IMR-90 (cell line): ENCODE measurements at regions not wholly inside any gene's neighbourhood (a gene's known extent, or its start where the extent isn't known, plus 50 kb on each side); places are given as distances from the start of the nearest gene placed in this dataset.

Source experiments
- ATAC-seq: fragments of 200-7000 bp; cut with Tn5 transposase; 2 replicates; pipeline ENCODE4 v1.9.1; 2020; ENCODE audit warnings: low read depth, mild to moderate bottlenecking, moderate library complexity
- BruUV-seq: library from RNA; stranded (reverse); fragments of 400-500 nt; replicated peaks from 2 replicates; lab custom pipeline; 2021; lab: Mats Ljungman, UMichigan
- CTCF ChIA-PET: fragments of 300-600 bp; formaldehyde crosslinking; extraction: SDS; loops from one replicate; lab custom pipeline; 2021; ENCODE audit warnings: antibody characterized with exemption; lab: Yijun Ruan, JAX
- POLR2A ChIA-PET: fragments of 300-600 bp; sonication (Branson Sonifier 250); formaldehyde crosslinking; loops from one replicate; lab custom pipeline; 2022; ENCODE audit warnings: antibody characterized with exemption; ENCODE audit not compliant: unreplicated experiment; lab: Charles Lee
- DNase-seq: peaks from one replicate; pipeline ENCODE4 v3.0.0; 2013
- H2AFZ ChIP-seq: replicated peaks from 2 replicates; pipeline ENCODE3; 2013; ENCODE audit warnings: low read length, mild to moderate bottlenecking; ENCODE audit not compliant: poor library complexity
- H2AK5ac ChIP-seq: 2 replicates; pipeline ENCODE4 v1.6.1; 2013; ENCODE audit warnings: low read depth, low read length, inconsistent platforms
- H2AK9ac ChIP-seq: replicated peaks from 2 replicates; pipeline ENCODE3; 2013; ENCODE audit warnings: mild to moderate bottlenecking, low read depth, low read length, moderate library complexity; ENCODE audit not compliant: poor library complexity
- H2BK120ac ChIP-seq: 2 replicates; pipeline ENCODE4 v1.6.1; 2013; ENCODE audit warnings: low read depth, low read length, inconsistent platforms
- H2BK15ac ChIP-seq: 3 replicates; pipeline ENCODE4 v1.6.1; 2013; ENCODE audit warnings: low read depth, low read length, inconsistent platforms
- H2BK20ac ChIP-seq: 2 replicates; pipeline ENCODE4 v1.6.1; 2013; ENCODE audit warnings: low read depth, mild to moderate bottlenecking, inconsistent platforms, low read length, moderate library complexity
- H2BK5ac ChIP-seq: 2 replicates; pipeline ENCODE4 v1.6.1; 2013; ENCODE audit warnings: mild to moderate bottlenecking, low read depth, low read length, inconsistent platforms; ENCODE audit not compliant: poor library complexity, severe bottlenecking
- H3K14ac ChIP-seq: replicated peaks from 2 replicates; pipeline ENCODE4 v1.6.1; 2013; ENCODE audit warnings: low read depth, low read length, inconsistent platforms
- H3K18ac ChIP-seq: 2 replicates; pipeline ENCODE4 v1.6.1; 2013; ENCODE audit warnings: low read depth, low read length, control low read depth
- H3K23ac ChIP-seq: 2 replicates; pipeline ENCODE4 v1.6.1; 2013; ENCODE audit warnings: low read depth, low read length, inconsistent platforms
- H3K27ac ChIP-seq: 2 replicates; pipeline ENCODE4 v1.5.1; 2013; ENCODE audit warnings: mild to moderate bottlenecking, control low read depth, low read length; ENCODE audit not compliant: insufficient read depth
- H3K27me3 ChIP-seq: 2 replicates; pipeline ENCODE4 v1.6.1; 2013; ENCODE audit warnings: low read length; ENCODE audit not compliant: control insufficient read depth, insufficient read depth
- H3K36me3 ChIP-seq: 2 replicates; pipeline ENCODE4 v1.6.1; 2013; ENCODE audit warnings: low read length, mixed read lengths; ENCODE audit not compliant: control insufficient read depth, insufficient read depth
- H3K4ac ChIP-seq: 2 replicates; pipeline ENCODE4 v1.6.1; 2013; ENCODE audit warnings: low read depth, low read length, inconsistent platforms
- H3K4me1 ChIP-seq: 2 replicates; pipeline ENCODE4 v1.6.1; 2013; ENCODE audit warnings: low read length, mixed read lengths; ENCODE audit not compliant: control insufficient read depth, insufficient read depth
- H3K4me2 ChIP-seq: 2 replicates; pipeline ENCODE4 v1.6.1; 2013; ENCODE audit warnings: low read depth, mild to moderate bottlenecking, control low read depth, low read length, moderate library complexity
- H3K4me3 ChIP-seq: 2 replicates; pipeline ENCODE4 v1.5.1; 2013; ENCODE audit warnings: low read depth, mild to moderate bottlenecking, control low read depth, low read length, moderate library complexity; ENCODE audit not compliant: insufficient read depth
- H3K56ac ChIP-seq: 2 replicates; pipeline ENCODE4 v1.6.1; 2013; ENCODE audit warnings: low read length, inconsistent platforms; ENCODE audit not compliant: insufficient read depth; ENCODE audit errors: extremely low read depth
- H3K79me1 ChIP-seq, 2 experiments: 2 replicates each; pipeline ENCODE4 v1.6.1; 2013; ENCODE audit warnings: low read length in 2 of 2, inconsistent platforms in 1 of 2, low read depth in 1 of 2
- H3K9ac ChIP-seq: 2 replicates; pipeline ENCODE4 v1.6.1; 2013; ENCODE audit warnings: low read depth, low read length, control low read depth
- H3K9me1 ChIP-seq: 2 replicates; pipeline ENCODE4 v1.6.1; 2013; ENCODE audit warnings: low read length, inconsistent platforms; ENCODE audit not compliant: insufficient read depth
- H3K9me3 ChIP-seq: 2 replicates; pipeline ENCODE4 v1.6.1; 2013; ENCODE audit warnings: low read length; ENCODE audit not compliant: control insufficient read depth, insufficient read depth
- H4K20me1 ChIP-seq: 2 replicates; pipeline ENCODE4 v1.6.1; 2013; ENCODE audit warnings: low read length, inconsistent platforms; ENCODE audit not compliant: insufficient read depth
- H4K5ac ChIP-seq: 2 replicates; pipeline ENCODE4 v1.6.1; 2013; ENCODE audit warnings: mild to moderate bottlenecking, low read depth, low read length, control low read depth
- H4K8ac ChIP-seq, 2 experiments: 2 replicates each; pipeline ENCODE4 v1.6.1; 2013; ENCODE audit warnings: low read depth in 2 of 2, low read length in 2 of 2, control low read depth in 1 of 2, inconsistent platforms in 1 of 2
- H4K91ac ChIP-seq: 2 replicates; pipeline ENCODE4 v1.6.1; 2013; ENCODE audit warnings: low read depth, low read length, inconsistent platforms; ENCODE audit not compliant: insufficient read depth
- CEBPB ChIP-seq: IDR thresholded peaks from 2 replicates; pipeline ENCODE4 v1.6.1; 2012; ENCODE audit warnings: low read depth, low read length, improper control_type of control experiment
- FOS ChIP-seq: fragments of 150-350 bp; IDR thresholded peaks from 2 replicates; pipeline ENCODE4 v1.6.1; 2016; ENCODE audit warnings: low read depth, low read length
- RCOR1 ChIP-seq: IDR thresholded peaks from 2 replicates; pipeline ENCODE4 v1.6.1; 2012; ENCODE audit warnings: mild to moderate bottlenecking, low read length, improper control_type of control experiment; ENCODE audit not compliant: insufficient replicate concordance
- WGBS, 2 experiments: methylation state at CpG; one replicate each; pipeline versions ENCODE4 v1.1.5 to v1.1.7; 2013; ENCODE audit warnings: missing lambda C conversion rate in 2 of 2; ENCODE audit not compliant: insufficient read length in 1 of 2; ENCODE audit errors: extremely low coverage in 2 of 2; 5-methylcytosine and 5-hydroxymethylcytosine counted together
- dilution Hi-C: fragments of 300-500 bp; cut with HindIII; formaldehyde crosslinking; loops from one replicate; pipeline ENCODE4 v1.14.3; 2018; ENCODE audit warnings: low sequenced_read_pairs; ENCODE audit not compliant: unreplicated experiment
- in situ Hi-C: fragments of 300-500 bp; cut with MboI; formaldehyde crosslinking; loops from 3 replicates; pipeline ENCODE4 v1.14.3; 2019; ENCODE audit warnings: low sequenced_read_pairs, inconsistent platforms, mixed read lengths
- intact Hi-C: fragments of 100-400 bp; cut with micrococcal nuclease; formaldehyde crosslinking; loops from 2 replicates; pipeline ENCODE4 v1.10.0; 2022

GRCh38 chr2:145380436-145381017 lies 860.6 kb upstream of the ZEB2 start:
- intact Hi-C loops (no loop called here), in situ Hi-C loops (no loop called here), dilution Hi-C loops (no loop called here)
- Histone ChIP-seq H3K27ac (no peak overlapping the region), H4K5ac (no peak overlapping the region), H2AK9ac (no peak overlapping the region), H2BK5ac (no peak overlapping the region), H2BK120ac (no peak overlapping the region), H4K20me1 (no peaks in the 10 kb centered on the region), H3K4me3 (no peak overlapping the region), H3K14ac (no peak overlapping the region), H3K56ac (no peak overlapping the region), H3K27me3 (no peaks in the 10 kb centered on the region), H3K4ac (no peak overlapping the region), H2AFZ (peak overlapping the region; percentile 28), H3K9me3 (no peaks in the 10 kb centered on the region), H2BK20ac (no peak overlapping the region), H2BK15ac (no peak overlapping the region), H3K23ac (peak overlapping the region; percentile 35; the same call in 1 of the 2 replicates), H3K36me3 (no peaks in the 10 kb centered on the region), H2AK5ac (peak overlapping the region; percentile 41; the same call in 1 of the 2 replicates), H4K8ac (no peak overlapping the region), H4K91ac (0 out of 2 replicates have a peak overlapping the region, but pooled peaks have one; percentile 24), H3K9ac (no peak overlapping the region), H3K9me1 (no peaks in the 10 kb centered on the region), H3K79me1 (no peaks in the 10 kb centered on the region), H3K18ac (no peak overlapping the region), H3K4me1 (peaks cover 3% of the 10 kb centered on the region), H3K4me2 (no peak overlapping the region)
- ATAC-seq (peak; percentile 59), DNase-seq (peak; percentile 71)
- ChIA-PET CTCF (no interaction called here), POLR2A (no interaction called here)
- no TSS peak for BruUV-seq
- 60% methylated on average over 1 of the region's 4 CpGs; no CpG with 5 or more reads in 1 of the 2 experiments for WGBS, 2 experiments
- TF ChIP-seq FOS = 0 out of 2 replicates have a peak, but pooled peaks have one; percentile 42
- TF ChIP-seq CEBPB = peak; percentile 37; the same call in 1 of the 2 replicates
- TF ChIP-seq RCOR1 = no peak
